ENCODE measurements at regions not wholly inside any gene's neighbourhood (a gene's known extent, or its start where the extent isn't known, plus 50 kb on each side); places are given as distances from the start of the nearest gene placed in this dataset.

DNA sequence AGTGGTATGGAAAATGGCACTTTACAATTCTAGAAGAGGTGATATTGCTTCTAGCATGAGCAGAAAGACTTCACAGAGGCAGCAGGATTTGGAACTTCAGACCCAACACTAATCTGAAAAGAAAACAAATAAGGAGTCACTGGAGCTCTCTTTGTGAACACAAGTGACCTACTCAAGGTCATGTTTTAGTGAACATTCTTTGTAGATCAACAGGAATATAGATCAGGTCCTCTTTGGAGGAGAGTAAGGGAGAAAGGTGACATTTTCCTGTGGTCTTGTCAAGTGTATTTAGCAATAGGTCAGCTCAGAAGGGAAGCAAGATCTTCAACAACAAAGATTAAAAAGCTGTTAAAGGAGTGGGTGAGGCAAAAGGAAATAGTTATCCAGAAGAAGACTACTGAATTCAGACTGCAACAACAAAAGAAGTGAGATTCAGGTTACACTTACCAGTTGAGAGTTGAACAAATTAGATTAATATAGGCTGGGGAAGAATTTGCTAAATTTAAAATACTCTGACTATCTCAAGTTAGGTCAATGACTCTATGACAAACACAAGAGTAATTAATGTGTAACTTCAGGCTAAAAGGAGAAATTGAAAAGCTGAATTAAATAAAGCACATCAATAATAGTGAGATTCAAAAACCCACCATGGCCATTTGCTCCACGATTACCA is 528.2 kb downstream of the RPS29 start:
- no peak for TF ChIP-seq CTBP1 (IDR thresholded peaks at IDR 0.05; ENCODE audit: borderline replicate concordance)
- no peak for TF ChIP-seq TARDBP (IDR thresholded peaks at IDR 0.05)
- TF ChIP-seq FOXA1 (IDR thresholded peaks at IDR 0.05) = no peak
- TF ChIP-seq HDGF (IDR thresholded peaks at IDR 0.05; ENCODE audit: borderline replicate concordance) = no peak
- no peak for TF ChIP-seq FOXM1 (IDR thresholded peaks at IDR 0.05; ENCODE audit: borderline replicate concordance)
- TF ChIP-seq ARNT (IDR thresholded peaks at IDR 0.05) = no peak
- no peak for TF ChIP-seq SUZ12 (IDR thresholded peaks at IDR 0.05)
- no peak for TF ChIP-seq NFRKB (IDR thresholded peaks at IDR 0.05)
- TF ChIP-seq, protein P1, sequence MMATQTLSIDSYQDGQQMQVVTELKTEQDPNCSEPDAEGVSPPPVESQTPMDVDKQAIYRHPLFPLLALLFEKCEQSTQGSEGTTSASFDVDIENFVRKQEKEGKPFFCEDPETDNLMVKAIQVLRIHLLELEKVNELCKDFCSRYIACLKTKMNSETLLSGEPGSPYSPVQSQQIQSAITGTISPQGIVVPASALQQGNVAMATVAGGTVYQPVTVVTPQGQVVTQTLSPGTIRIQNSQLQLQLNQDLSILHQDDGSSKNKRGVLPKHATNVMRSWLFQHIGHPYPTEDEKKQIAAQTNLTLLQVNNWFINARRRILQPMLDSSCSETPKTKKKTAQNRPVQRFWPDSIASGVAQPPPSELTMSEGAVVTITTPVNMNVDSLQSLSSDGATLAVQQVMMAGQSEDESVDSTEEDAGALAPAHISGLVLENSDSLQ (IDR thresholded peaks at IDR 0.05) = no peak

Data from HEK293T (cell line).